WTC11 (cell line): ENCODE measurements at regions not wholly inside any gene's neighbourhood (a gene's known extent, or its start where the extent isn't known, plus 50 kb on each side); places are given as distances from the start of the nearest gene placed in this dataset.

Experiments
- ATAC-seq: fragments of 200-7000 bp; cut with Tn5 transposase; 2 replicates; pipeline ENCODE4 v1.10.0; 2021; ENCODE audit warnings: mild to moderate bottlenecking, moderate library complexity
- CTCF ChIA-PET: fragments of 300-600 bp; sonication (Branson Sonifier 250); formaldehyde crosslinking; loops from one replicate; lab custom pipeline; 2021; ENCODE audit warnings: antibody characterized with exemption; lab: Charles Lee
- POLR2A ChIA-PET: fragments of 350-600 bp; sonication (Branson Sonifier 250); formaldehyde crosslinking; loops from one replicate; lab custom pipeline; 2021; ENCODE audit warnings: antibody characterized with exemption; lab: Charles Lee
- DNase-seq: peaks from one replicate; pipeline ENCODE4 v3.0.0; 2021; ENCODE audit warnings: low spot score
- H3K27ac Mint-ChIP-seq: 2 replicates; pipeline ENCODE4 v1.8.0; 2021; ENCODE audit warnings: mixed read lengths
- H3K27me3 Mint-ChIP-seq: 2 replicates; pipeline ENCODE4 v1.8.0; 2021; ENCODE audit warnings: low read depth, mild to moderate bottlenecking, moderate library complexity, mixed read lengths
- H3K36me3 Mint-ChIP-seq: 2 replicates; pipeline ENCODE4 v1.8.0; 2021; ENCODE audit warnings: mixed read lengths
- H3K4me1 Mint-ChIP-seq: 2 replicates; pipeline ENCODE4 v1.8.0; 2022; ENCODE audit warnings: mixed read lengths
- H3K4me3 Mint-ChIP-seq: 2 replicates; pipeline ENCODE4 v1.8.0; 2021; ENCODE audit warnings: mild to moderate bottlenecking, moderate library complexity, mixed read lengths
- H3K9me3 Mint-ChIP-seq: 2 replicates; pipeline ENCODE4 v1.8.0; 2021; ENCODE audit warnings: mixed read lengths
- CREB1 ChIP-seq: sonication (generic); formaldehyde crosslinking; IDR thresholded peaks from 2 replicates; pipeline ENCODE4 v1.8.0; 2023; ENCODE audit warnings: mild to moderate bottlenecking, missing genetic modification reagents
- GABPB1 ChIP-seq: sonication (generic); formaldehyde crosslinking; IDR thresholded peaks from 2 replicates; pipeline ENCODE4 v1.8.1; 2023; ENCODE audit warnings: mild to moderate bottlenecking, missing genetic modification reagents
- JUN ChIP-seq: sonication (generic); formaldehyde crosslinking; IDR thresholded peaks from 2 replicates; pipeline ENCODE4 v1.8.0; 2023; ENCODE audit warnings: mild to moderate bottlenecking, missing genetic modification reagents
- NR2C2 ChIP-seq: sonication (generic); formaldehyde crosslinking; IDR thresholded peaks from 2 replicates; pipeline ENCODE4 v1.8.0; 2022; ENCODE audit warnings: mild to moderate bottlenecking, missing genetic modification reagents
- OVOL2 ChIP-seq: fragments of 250-450 bp; sonication (Bioruptor Pico); IDR thresholded peaks from 2 replicates; pipeline ENCODE4 v1.9.0; 2021; ENCODE audit warnings: mild to moderate bottlenecking, borderline replicate concordance
- RORB ChIP-seq: fragments of 250-450 bp; sonication (Bioruptor Pico); IDR thresholded peaks from 2 replicates; pipeline ENCODE4 v1.9.0; 2021; ENCODE audit warnings: mild to moderate bottlenecking
- ZNF396 ChIP-seq: fragments of 250-450 bp; sonication (Bioruptor Pico); IDR thresholded peaks from 2 replicates; pipeline ENCODE4 v1.8.0; 2021; ENCODE audit warnings: mild to moderate bottlenecking, moderate library complexity, borderline replicate concordance
- TF ChIP-seq, protein P1 (sequence below): fragments of 250-450 bp; sonication (Bioruptor Pico); conservative IDR thresholded peaks from 2 replicates; pipeline ENCODE4 v1.9.0; 2021; ENCODE audit warnings: mild to moderate bottlenecking
- TF ChIP-seq, protein P2 (sequence below): sonication (generic); formaldehyde crosslinking; IDR thresholded peaks from 2 replicates; pipeline ENCODE4 v1.8.1; 2023; ENCODE audit warnings: mild to moderate bottlenecking, missing genetic modification reagents, moderate library complexity
- TF ChIP-seq, protein P3 (sequence below): sonication (generic); formaldehyde crosslinking; IDR thresholded peaks from 2 replicates; pipeline ENCODE4 v1.8.1; 2022; ENCODE audit warnings: low read depth, missing genetic modification reagents, borderline replicate concordance
- TF ChIP-seq, protein P4 (sequence below): sonication (generic); formaldehyde crosslinking; IDR thresholded peaks from 2 replicates; pipeline ENCODE4 v1.8.1; 2023; ENCODE audit warnings: mild to moderate bottlenecking, missing genetic modification reagents
- TF ChIP-seq, protein P5 (sequence below): sonication (generic); formaldehyde crosslinking; IDR thresholded peaks from 2 replicates; pipeline ENCODE4 v1.8.0; 2022; ENCODE audit warnings: mild to moderate bottlenecking, missing genetic modification reagents
- TF ChIP-seq, protein P6 (sequence below): sonication (generic); formaldehyde crosslinking; IDR thresholded peaks from 2 replicates; pipeline ENCODE4 v1.8.0; 2023; ENCODE audit warnings: missing genetic modification reagents
- TF ChIP-seq, protein P7 (sequence below): fragments of 200-600 bp; IDR thresholded peaks from 2 replicates; pipeline ENCODE4 v1.8.0; 2022; ENCODE audit warnings: antibody characterized with exemption
- TF ChIP-seq, protein P8 (sequence below): sonication (generic); formaldehyde crosslinking; IDR thresholded peaks from 2 replicates; pipeline ENCODE4 v1.8.1; 2022; ENCODE audit warnings: mild to moderate bottlenecking, missing genetic modification reagents, moderate library complexity, borderline replicate concordance
- TF ChIP-seq, protein P9 (sequence below): sonication (generic); formaldehyde crosslinking; conservative IDR thresholded peaks from 2 replicates; pipeline ENCODE4 v1.8.1; 2023; ENCODE audit warnings: mild to moderate bottlenecking, low read depth, missing genetic modification reagents, moderate library complexity

DNA sequence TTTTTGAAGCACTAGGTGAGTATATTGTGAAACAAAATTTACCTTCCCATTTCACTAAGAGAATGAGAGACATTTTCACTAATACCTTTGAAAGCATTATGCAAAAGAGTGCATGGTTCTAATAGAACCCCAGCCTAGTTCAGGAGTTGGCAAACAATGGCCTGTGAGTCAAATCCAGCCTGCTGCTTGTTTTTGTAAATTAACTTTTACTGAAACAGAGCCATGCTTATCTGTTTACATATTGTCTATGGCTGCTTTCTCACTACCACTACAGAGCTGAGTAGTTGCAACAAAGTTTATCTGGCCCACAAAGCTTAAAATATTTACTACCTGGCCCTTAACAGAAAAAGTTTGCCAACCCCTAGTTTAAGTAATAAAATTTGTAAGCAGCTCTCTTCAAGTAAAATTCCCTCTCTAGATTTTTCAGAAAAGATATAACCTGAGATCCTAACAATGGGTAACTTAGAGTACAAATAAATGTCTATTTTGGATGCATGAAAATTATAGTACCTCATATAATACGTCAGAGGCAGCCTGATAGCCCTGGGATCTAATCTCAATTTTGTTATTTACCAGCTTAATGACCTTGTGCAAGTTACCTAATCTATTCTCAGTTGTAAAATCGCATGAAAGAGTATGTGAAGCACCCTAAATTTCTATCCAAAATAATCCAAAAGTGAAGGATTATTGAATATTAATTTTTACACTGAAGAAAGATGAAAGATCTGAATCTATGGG lies 50.7 kb upstream of the ARL15 start:
- peaks cover under 1% of the 10 kb centered on the region; the same call in 1 of the 2 replicates for H3K36me3 Mint-ChIP-seq
- peaks cover 8% of the 10 kb centered on the region for H3K4me1 Mint-ChIP-seq
- DNase-seq, result no peak
- no peak overlapping the region for H3K27ac Mint-ChIP-seq
- ChIA-PET CTCF (no interaction called here), POLR2A (no interaction called here)
- no peak for ATAC-seq
- TF ChIP-seq CREB1 (CRISPR knock-in tag) (no peak), OVOL2 (no peak), JUN (CRISPR knock-in tag) (no peak), RORB (CRISPR knock-in tag) (no peak), GABPB1 (CRISPR knock-in tag) (no peak), ZNF396 (no peak), NR2C2 (no peak)
- TF ChIP-seq, protein P1, sequence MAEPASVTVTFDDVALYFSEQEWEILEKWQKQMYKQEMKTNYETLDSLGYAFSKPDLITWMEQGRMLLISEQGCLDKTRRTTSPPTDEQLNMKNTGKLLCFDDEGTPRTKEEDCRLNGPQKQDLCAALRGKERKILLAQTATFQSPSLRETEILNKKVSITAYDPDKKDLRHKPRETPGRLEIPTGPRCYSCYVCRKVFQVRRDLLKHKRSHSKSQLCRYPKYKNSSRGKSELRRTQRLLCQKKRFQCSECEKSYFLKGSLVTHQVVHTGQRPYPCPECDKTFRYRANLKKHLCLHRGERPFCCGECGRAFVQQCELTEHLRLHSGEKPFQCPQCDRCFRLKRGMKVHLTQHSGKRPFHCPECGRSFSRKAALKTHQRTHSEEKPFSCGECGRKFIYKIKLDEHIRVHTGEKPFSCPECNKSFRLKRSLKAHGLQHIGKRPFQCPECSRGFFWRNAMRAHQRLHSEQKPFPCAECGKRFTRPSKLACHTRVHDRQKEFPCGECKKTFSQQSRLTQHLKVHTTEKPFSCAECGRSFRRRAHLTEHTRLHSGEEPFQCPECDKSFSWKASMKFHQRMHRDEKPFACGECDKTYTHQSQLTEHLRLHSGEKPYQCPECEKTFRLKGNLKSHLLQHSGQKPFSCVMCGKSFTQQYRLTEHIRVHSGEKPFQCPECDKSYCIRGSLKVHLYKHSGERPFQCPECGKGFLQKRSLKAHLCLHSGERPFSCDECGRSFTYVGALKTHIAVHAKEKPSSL (CRISPR knock-in tag), result no peak
- TF ChIP-seq, protein P2, sequence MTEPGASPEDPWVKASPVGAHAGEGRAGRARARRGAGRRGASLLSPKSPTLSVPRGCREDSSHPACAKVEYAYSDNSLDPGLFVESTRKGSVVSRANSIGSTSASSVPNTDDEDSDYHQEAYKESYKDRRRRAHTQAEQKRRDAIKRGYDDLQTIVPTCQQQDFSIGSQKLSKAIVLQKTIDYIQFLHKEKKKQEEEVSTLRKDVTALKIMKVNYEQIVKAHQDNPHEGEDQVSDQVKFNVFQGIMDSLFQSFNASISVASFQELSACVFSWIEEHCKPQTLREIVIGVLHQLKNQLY (CRISPR knock-in tag), result no peak
- TF ChIP-seq, protein P3, sequence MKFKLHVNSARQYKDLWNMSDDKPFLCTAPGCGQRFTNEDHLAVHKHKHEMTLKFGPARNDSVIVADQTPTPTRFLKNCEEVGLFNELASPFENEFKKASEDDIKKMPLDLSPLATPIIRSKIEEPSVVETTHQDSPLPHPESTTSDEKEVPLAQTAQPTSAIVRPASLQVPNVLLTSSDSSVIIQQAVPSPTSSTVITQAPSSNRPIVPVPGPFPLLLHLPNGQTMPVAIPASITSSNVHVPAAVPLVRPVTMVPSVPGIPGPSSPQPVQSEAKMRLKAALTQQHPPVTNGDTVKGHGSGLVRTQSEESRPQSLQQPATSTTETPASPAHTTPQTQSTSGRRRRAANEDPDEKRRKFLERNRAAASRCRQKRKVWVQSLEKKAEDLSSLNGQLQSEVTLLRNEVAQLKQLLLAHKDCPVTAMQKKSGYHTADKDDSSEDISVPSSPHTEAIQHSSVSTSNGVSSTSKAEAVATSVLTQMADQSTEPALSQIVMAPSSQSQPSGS, result no peak
- TF ChIP-seq, protein P4, sequence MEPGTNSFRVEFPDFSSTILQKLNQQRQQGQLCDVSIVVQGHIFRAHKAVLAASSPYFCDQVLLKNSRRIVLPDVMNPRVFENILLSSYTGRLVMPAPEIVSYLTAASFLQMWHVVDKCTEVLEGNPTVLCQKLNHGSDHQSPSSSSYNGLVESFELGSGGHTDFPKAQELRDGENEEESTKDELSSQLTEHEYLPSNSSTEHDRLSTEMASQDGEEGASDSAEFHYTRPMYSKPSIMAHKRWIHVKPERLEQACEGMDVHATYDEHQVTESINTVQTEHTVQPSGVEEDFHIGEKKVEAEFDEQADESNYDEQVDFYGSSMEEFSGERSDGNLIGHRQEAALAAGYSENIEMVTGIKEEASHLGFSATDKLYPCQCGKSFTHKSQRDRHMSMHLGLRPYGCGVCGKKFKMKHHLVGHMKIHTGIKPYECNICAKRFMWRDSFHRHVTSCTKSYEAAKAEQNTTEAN (CRISPR knock-in tag), result no peak
- TF ChIP-seq, protein P5, sequence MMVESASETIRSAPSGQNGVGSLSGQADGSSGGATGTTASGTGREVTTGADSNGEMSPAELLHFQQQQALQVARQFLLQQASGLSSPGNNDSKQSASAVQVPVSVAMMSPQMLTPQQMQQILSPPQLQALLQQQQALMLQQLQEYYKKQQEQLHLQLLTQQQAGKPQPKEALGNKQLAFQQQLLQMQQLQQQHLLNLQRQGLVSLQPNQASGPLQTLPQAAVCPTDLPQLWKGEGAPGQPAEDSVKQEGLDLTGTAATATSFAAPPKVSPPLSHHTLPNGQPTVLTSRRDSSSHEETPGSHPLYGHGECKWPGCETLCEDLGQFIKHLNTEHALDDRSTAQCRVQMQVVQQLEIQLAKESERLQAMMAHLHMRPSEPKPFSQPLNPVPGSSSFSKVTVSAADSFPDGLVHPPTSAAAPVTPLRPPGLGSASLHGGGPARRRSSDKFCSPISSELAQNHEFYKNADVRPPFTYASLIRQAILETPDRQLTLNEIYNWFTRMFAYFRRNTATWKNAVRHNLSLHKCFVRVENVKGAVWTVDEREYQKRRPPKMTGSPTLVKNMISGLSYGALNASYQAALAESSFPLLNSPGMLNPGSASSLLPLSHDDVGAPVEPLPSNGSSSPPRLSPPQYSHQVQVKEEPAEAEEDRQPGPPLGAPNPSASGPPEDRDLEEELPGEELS, result no peak
- TF ChIP-seq, protein P6, sequence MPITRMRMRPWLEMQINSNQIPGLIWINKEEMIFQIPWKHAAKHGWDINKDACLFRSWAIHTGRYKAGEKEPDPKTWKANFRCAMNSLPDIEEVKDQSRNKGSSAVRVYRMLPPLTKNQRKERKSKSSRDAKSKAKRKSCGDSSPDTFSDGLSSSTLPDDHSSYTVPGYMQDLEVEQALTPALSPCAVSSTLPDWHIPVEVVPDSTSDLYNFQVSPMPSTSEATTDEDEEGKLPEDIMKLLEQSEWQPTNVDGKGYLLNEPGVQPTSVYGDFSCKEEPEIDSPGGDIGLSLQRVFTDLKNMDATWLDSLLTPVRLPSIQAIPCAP, result no peak
- TF ChIP-seq, protein P7, sequence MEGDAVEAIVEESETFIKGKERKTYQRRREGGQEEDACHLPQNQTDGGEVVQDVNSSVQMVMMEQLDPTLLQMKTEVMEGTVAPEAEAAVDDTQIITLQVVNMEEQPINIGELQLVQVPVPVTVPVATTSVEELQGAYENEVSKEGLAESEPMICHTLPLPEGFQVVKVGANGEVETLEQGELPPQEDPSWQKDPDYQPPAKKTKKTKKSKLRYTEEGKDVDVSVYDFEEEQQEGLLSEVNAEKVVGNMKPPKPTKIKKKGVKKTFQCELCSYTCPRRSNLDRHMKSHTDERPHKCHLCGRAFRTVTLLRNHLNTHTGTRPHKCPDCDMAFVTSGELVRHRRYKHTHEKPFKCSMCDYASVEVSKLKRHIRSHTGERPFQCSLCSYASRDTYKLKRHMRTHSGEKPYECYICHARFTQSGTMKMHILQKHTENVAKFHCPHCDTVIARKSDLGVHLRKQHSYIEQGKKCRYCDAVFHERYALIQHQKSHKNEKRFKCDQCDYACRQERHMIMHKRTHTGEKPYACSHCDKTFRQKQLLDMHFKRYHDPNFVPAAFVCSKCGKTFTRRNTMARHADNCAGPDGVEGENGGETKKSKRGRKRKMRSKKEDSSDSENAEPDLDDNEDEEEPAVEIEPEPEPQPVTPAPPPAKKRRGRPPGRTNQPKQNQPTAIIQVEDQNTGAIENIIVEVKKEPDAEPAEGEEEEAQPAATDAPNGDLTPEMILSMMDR, result no peak
- TF ChIP-seq, protein P8, sequence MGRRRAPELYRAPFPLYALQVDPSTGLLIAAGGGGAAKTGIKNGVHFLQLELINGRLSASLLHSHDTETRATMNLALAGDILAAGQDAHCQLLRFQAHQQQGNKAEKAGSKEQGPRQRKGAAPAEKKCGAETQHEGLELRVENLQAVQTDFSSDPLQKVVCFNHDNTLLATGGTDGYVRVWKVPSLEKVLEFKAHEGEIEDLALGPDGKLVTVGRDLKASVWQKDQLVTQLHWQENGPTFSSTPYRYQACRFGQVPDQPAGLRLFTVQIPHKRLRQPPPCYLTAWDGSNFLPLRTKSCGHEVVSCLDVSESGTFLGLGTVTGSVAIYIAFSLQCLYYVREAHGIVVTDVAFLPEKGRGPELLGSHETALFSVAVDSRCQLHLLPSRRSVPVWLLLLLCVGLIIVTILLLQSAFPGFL (CRISPR knock-in tag), result no peak
- TF ChIP-seq, protein P9, sequence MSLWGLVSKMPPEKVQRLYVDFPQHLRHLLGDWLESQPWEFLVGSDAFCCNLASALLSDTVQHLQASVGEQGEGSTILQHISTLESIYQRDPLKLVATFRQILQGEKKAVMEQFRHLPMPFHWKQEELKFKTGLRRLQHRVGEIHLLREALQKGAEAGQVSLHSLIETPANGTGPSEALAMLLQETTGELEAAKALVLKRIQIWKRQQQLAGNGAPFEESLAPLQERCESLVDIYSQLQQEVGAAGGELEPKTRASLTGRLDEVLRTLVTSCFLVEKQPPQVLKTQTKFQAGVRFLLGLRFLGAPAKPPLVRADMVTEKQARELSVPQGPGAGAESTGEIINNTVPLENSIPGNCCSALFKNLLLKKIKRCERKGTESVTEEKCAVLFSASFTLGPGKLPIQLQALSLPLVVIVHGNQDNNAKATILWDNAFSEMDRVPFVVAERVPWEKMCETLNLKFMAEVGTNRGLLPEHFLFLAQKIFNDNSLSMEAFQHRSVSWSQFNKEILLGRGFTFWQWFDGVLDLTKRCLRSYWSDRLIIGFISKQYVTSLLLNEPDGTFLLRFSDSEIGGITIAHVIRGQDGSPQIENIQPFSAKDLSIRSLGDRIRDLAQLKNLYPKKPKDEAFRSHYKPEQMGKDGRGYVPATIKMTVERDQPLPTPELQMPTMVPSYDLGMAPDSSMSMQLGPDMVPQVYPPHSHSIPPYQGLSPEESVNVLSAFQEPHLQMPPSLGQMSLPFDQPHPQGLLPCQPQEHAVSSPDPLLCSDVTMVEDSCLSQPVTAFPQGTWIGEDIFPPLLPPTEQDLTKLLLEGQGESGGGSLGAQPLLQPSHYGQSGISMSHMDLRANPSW (CRISPR knock-in tag), result no peak
- H3K9me3 Mint-ChIP-seq, result peaks cover 10% of the 10 kb centered on the region
- no peaks in the 10 kb centered on the region; the same call in 1 of the 2 replicates for H3K27me3 Mint-ChIP-seq
- no peak overlapping the region for H3K4me3 Mint-ChIP-seq
